DMS53 treated with DMSO at 0.1 percent for 48 hours (cell line): ENCODE measurements at regions not wholly inside any gene's neighbourhood (a gene's known extent, or its start where the extent isn't known, plus 50 kb on each side); places are given as distances from the start of the nearest gene placed in this dataset.

ENCODE experiments used
- DNase-seq: peaks from one replicate; lab custom pipeline; 2025; ENCODE audit not compliant: unreplicated experiment; lab: John Stamatoyannopoulos, UW

DNA sequence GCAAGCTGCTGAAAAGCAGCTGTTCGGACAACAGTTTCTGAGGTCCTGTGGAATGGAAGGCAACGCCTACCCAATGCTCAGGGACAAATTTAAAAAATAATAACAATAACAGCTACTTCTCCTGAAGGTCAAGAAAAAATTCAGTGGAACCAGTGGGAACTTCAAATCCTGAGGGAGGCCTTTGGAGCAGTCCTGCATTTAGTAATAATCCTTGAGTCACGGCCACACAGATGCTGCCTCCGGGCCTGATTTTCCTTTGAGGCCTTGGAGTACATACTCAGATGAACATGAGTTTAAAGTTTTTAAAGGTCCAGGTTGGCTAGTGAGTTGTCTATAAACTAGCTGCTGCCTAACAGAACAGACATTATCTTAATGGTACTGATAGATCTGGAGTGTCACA is 268.0 kb downstream of the MSRB3 start:
- no peak for DNase-seq

DNA sequence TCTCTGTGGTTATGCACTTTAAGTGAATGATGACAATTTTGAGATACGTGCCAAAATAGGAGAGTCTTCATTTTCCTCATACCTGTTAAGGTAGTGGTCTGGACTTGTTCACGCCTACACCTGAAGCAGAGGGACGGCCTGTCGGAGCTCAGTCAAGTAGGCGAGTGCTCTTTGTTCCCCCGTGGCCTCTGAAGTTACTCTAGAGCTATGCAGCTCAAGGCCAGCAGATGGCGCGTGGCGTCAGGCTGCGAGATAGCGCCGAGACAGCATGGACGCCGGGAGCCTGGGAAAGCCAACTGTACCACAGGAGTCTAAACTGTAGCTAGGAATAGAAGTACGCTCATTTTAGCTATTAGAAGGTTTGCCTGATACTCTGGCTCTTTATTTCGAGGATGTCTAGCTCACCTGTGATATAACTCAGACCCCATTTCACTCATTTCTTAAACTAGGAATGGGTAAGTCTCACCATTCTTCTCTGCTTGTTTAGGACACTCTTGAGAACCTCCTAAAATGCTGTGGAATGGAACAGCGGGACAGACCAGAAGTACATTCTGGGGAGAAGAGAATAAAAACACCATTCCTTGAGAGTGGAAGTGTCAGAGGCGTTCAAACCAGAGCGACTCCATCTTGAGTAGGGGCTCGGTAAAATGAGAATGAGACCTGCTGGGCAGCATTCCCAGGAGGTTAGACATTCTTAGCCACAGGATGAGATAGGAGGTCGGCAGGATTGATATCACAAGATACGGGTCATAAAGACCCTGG is 267.4 kb upstream of the HMGA2 start:
- peak; percentile 90 for DNase-seq

DNA sequence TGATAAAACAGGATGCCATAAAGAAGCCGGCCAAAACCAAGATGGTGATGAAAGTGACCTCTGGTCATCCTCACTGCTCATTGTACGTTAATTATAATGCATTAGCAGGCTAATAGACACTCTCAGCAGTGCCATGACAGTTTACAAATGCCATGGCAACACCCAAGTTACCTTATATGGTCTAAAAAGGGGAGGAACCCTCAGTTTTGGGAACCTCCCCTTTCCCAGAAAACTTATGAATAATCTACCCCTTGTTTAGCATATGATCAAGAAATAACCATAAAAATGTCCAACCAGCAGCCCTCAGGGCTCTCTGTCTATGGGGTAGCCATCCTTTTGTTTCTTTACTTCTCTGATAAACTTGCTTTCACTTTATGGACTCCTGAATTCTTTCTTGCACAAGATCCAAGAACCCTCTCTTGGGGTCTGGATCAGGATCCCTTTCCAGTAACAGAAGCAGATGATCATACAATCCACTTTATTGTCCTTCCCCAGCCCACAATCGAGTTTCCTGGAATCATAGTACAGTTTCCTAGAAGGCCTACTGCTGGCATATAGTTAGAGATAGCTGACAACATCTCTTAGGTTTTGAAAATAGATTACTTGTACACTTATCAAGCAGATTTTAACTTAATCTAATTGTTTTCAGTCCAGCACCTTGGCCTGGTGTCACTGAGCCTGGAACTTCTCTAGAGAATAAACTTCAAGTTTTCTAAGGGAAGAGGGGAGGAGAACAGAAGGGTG is 266.7 kb upstream of the HMGA2 start:
- no peak for DNase-seq

DNA sequence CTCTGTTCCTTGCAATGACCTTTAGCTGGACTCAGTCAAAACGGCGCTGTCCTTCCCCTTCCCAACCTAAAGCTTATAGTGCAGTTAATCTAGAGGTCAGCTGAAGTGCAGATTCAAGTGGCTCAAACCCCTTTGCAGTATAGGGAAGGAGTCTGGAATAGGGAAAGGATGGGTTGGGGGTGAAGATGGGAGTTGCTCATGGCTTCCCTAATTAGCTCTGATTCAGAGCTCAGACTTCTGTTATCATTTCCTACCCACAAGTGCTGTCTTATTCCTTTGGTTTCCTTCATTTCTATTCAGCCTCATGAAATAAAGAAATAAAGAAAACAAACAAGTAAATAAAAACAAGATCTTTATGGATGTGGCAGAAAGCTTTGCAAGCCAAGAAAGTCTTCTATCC is 264.0 kb upstream of the HMGA2 start:
- no peak for DNase-seq

DNA sequence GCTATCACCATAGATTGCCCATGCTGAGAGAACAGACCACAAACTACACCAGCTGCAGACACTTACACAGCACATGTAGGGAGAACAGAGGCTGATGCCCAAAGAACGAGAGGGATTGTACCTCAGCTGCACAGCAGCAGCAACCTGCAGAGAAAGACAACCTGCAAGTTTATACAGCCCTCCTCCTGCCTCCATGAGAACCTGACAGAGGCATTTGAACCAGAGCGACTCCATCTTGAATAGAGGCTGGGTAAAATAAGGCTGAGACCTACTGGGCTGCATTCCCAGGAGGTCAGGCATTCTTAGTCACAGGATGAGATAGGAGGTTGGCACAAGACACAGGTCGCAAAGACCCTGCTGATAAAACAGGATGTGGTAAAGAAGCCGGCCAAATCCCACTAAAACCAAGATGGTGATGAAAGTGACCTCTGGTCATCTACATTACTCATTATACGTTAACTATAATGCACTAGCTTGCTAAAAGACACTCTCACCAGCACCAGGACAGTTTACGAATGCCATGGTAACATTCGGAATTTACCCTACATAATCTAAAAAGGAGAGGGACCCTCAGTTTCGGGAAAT is 262.4 kb upstream of the HMGA2 start:
- no peak for DNase-seq

DNA sequence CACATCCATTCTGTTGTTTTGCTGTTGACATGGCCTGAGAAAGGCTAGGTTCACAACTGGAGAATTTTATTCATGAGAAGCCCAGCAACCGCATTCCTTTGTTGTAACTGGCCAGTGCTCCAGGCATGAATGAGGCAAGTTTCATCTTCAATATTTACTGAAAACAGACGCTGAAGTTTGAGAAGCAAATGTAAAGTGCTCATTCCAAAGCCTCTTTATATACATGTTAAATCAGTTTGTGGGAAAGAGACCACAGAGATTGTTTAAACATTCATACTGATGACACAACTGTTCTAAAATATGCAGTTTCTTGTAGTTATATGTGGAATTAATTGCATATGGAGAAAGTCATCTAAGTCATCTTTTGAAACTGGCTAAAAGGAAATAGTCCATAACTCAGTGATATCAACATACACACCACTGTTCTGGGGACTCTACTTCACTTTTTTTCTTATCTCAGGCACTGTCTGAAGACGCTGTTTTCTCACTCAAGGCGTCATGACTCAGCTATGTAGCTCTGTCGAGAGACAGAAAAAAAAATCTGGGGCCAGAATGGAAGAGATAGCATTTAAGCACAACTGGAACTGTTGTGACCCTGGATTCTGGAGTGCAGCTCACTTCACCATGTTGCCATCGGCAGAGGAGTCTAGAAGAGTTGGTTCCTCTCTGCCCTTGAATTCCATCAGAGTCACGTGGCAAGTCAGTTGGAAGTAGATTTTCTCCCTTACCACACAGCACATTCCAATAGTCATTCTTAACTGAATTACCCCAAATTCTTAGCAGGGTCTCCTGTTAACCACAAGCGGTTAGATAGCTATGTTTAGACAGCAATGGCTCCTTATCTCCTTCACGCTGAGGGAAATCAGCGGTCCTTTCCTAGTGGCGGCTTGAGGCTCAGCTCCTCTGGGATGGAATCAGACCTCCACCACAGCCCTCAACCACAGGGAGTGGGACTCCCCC is 258.4 kb upstream of the HMGA2 start:
- no peak for DNase-seq

DNA sequence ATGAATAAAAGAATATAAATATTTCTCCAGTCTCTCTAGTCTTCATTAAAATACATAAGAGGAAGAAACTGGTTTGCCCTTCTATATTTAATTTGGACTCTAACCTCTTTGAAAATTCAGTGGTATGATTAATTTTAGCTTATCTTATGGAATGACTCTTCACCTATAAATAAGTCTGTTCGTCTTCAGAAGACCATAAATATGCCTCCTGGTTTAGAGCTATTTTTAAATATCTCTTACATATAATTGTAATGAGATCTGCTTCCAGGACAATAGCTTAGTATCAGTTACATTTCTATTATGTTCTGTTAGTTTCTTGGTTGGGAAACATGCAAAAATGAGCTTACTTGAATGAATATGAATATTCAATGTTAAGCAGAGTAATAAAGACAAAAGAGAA is 257.5 kb upstream of the HMGA2 start:
- no peak for DNase-seq

DNA sequence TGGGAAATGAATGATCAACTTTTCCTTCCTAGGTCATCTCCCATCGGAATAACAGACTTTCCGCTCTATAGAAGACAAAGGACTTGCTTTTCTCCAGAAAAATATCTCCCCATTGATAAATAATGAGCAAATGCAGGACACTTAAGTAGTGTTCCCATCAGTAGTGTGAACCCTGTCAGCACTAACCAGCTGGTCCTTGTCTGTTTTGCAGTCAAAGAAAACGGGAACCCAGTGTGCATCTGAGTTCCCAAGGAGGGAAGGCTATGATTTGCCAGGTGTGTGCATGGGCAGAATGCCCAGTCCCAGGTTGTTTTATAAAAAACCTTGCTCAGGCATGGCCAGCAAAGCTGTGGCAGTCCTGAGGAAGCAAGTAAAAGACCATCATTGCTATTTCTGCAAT is 256.5 kb upstream of the HMGA2 start:
- no peak for DNase-seq

DNA sequence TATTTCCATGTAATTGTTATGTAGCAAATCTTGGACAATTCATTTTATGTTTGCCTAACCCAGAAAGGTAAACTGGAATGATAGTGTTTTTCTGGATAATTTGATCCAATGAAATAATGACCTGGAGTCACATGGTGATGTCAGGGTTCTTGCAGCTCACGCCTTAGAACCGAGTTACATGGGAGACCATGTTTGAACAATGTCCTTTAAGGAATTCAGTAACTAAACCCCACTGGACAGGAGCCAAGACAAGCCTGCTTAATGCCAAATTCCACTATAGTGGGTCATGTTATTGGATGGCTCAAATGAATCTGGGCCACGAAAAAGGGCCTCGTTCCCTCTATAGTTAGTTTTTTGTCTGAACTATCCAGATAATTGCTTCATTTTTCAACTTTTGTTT is 255.8 kb upstream of the HMGA2 start:
- no peak for DNase-seq

DNA sequence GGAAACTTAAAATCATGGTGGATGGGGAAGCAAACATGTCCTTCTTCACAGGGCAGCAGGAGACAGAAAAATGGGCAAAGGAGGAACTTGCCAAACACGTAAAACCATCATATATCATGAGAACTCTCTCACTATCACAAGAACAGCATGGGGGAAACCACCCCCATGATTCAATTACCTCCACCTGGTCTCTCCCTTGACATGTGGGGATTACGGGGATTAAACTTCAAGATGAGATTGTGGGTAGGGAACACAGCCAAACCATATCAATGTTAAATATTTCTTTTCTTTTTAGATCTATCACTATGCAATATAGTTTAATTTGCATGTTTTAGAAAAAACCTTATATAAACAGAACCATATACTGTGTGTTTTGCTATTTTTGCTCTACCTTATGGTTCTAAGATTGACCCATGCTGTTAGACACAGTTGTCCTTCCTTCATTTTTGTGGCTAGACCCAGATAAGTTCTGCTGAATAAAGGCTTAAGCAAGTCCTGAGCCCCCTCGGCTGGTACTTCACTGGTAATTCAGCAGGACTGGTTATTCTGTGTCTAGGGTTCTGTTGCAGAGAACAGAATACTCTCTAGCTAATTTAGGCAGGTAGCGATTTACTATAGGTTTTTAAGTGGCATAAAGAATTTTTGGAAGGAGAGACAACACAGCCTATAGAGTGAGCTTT is 253.7 kb upstream of the HMGA2 start:
- no peak for DNase-seq

DNA sequence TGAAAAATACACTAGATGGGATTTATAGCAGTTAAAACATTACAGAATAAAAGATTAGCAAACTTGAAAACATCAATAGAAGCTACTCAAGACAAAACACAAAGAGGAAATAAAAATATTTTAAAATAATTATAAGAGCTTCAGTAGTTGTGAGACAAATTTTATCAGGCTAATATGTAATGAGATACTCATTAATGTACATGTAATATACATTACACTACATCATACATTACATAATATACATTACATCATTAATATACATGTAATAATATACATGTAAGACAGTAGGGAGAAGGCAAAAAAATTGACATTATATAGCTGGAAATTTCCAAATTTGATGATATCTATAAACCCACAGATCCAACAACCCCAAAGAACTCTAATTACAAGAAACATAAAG is 249.4 kb upstream of the HMGA2 start:
- no peak for DNase-seq

DNA sequence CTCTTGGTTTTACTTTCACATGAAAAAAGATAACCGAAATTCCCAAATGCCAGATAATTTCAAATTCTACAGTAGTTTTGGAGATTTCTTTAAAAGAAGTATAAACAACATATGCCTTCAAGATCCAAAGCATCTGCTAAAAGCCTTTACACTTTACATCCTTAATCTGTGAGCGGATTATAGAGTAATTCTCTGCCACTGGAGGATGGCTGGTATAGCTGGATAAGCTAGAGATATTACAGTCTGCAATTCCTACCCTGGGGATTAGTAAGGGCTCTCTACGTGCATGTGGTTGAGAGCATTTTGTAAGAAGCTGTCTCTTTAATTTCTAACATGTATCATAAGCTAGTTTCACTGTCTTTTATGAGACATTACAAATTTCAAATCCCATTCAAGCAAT is 240.3 kb upstream of the HMGA2 start:
- no peak for DNase-seq

DNA sequence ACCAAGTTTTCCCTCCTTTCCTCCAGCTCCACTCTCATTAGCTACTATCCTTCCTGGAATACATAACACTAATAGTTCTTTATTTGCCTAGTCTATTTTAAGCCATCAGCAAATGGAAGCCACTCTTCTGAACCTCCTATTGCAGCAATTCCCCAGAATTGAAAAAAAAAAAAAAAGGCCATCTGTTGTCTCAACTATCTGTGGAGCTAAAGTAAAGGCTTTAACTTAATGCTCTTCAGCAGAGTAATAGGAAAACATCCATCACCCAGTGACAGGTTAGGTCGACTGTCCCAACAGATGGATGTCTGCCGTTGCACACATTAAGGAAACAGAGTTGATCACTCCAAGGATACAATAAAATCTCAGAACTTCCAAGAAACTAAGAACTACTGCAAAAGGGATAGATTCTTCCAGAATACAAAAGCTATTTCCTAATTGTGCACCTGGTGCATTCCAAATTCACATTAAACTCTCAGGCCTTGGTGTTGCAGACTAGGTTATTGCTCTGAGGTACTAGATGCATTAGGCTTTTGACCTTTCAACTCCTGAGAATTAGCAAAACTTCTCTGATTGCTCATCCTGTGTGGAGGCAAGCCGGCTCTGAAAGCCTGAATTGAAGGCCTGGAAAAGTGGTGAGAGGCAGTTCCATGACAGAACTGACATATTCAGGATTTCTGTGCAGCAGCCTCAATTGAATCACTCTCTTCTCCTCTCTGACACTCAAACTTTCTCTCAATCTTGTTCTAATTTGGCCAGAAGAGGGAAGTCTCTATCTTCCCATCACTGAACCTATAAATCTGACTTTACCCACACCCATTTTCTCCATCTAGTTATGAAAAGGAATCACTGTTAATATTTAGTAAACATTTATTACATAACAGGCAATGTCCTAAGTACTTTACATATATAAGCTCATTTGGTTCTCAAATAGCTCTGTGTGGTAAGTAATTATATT is 238.4 kb upstream of the HMGA2 start:
- peak; percentile 36 for DNase-seq

DNA sequence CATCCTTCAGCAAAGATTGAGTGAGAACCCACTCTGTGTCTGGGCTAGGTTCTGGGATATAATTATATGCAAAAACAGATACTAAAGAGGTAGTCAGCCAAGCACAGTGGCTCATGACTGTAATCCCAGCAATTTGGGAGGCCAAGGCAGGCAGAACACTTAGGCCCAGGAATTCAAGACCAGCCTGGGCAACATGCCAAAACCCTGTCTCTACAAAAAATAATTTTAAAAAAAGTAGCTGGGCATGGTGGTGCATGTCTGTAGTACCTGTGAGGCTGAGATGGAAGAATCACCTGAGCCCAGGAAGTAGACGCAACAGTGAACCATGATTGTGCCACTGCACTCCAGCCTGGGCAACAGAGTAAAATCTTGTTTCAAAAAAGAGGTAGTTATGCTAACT is 237.5 kb upstream of the HMGA2 start:
- no peak for DNase-seq

DNA sequence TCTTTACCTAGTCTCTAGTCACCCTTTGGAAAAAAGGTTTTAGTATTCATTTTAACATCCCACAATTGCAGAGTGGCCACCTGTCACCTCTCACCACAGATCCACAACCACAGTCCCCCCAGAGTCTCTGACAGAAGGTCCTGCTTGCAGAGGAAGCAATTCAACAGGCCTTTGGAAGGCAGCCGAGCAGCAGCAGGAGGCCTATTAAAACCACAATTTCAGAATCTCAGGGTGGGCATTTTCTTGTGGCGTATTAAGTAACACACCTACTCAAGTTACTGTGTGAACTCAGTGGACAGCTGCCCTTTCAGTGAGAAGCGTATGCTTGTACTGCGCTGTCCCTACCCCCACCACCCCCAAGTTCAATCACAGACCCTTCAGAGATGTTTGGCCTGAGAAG is 234.0 kb upstream of the HMGA2 start:
- DNase-seq = no peak

DNA sequence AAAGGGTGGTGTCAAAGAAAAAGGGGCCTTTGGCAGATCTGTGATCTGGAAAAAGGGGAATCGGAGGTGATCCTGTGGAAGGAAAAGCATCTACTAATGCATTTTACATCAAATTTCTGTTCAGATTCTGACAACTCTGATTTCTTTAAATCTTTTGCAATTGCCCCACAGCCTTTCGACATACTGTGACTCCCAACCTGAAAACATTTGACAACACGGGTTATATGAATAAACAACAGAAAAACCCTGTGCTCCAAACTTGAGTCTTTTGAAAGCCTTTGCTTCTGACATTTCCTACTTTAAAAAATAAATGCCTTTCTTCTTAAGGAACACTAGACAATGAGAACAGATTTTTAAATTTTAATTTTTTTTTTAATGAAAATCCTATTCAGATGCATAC is 231.9 kb upstream of the HMGA2 start:
- no peak for DNase-seq

DNA sequence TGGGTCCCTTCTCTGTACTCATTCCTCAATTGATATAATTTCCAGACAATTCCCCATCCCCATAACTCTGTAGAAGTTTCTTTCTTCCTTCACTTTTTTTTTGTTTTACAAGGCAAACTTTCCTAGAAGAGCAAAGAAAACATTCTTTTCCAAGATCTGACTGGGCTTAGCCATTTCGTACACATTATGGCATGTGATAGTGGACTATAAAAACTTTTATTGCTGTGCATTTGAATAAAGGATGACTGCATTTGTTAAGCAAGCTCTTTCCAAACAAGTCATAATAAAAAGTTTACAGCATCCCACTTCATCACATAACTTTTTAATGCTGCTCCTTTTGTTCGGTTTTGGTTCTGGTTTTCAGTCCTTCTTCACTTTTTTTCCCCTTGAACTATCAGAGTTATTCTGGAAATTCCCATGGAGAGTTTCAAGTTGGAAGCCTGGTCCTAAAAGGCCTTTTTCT is 231.0 kb upstream of the HMGA2 start:
- no peak for DNase-seq

DNA sequence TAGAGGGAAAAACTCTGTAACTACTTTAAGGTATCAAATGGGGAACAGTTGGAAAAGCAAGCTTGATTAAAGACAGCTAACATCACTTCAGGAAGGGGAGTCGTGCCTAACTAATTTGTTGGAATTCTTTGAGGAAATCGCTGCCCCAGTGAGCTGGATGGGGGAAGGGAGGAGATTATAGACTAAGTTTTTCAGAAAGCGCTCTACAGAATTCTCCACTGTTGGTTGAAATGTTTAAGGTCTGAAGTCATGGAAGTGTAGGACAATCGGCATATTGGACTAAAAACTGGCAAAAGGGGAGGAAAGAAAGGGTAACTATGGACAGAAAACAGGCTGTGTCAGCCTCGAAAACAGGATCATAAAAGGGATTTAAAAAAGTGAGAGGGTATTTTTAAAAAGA is 229.9 kb upstream of the HMGA2 start:
- no peak for DNase-seq

DNA sequence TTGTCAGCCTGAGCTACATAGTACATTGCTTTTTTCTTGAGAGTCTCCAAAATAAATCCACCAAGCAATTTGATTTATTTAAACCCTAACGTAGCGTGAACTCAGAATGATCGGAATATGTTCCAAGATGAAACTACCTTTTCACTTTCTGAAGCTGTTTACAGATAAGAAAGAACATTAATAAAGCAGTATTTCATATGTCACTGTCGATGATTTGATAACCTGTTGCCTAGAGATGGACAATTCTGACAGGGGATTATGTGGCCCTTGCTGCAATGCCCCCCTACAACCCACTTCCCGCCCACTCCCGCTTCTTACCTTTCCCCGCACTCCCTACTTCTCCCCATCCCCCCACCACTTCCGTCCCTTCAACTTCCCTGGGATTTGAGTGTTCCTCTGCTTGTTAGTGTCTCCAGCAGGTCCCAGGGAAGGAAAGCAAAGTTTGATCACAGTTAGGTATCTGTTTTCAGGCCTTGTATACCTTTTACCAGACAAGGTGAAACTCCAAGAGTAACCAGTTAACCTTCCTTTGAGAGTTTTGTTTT is 229.2 kb upstream of the HMGA2 start:
- DNase-seq = no peak
